A549 (cell line): ENCODE measurements at regions not wholly inside any gene's neighbourhood (a gene's known extent, or its start where the extent isn't known, plus 50 kb on each side); places are given as distances from the start of the nearest gene placed in this dataset.
A peak's percentile ranks its signal among the peaks of the same experiment; 100 is the strongest.

Source experiments
- ATAC-seq, 2 experiments: fragments of 200-7000 bp in 1 of 2; fragments of >200 bp in 1 of 2; cut with Nextera tagmentation in 1 of 2; cut with Tn5 transposase in 1 of 2; 3 replicates each; pipeline versions ENCODE4 v1.8.0 to v1.9.1; 2018 to 2020; ENCODE audit warnings: mild to moderate bottlenecking in 1 of 2, moderate library complexity in 1 of 2
- CTCF ChIA-PET: fragments of 300-600 bp; sonication (Branson Sonifier 250); formaldehyde crosslinking; extraction: SDS; loops from one replicate; lab custom pipeline; 2021; ENCODE audit warnings: antibody characterized with exemption, inconsistent platforms; lab: Yijun Ruan, JAX
- POLR2A ChIA-PET: fragments of 350-600 bp; formaldehyde crosslinking; extraction: SDS; loops from one replicate; lab custom pipeline; 2021; ENCODE audit warnings: antibody characterized with exemption, inconsistent platforms; lab: Yijun Ruan, JAX
- DNase-seq, 2 experiments: peaks; one replicate each; pipeline versions ENCODE4 v3.0.0 to v3.0.0-alpha.2; 2011 to 2016; ENCODE audit warnings: low read depth in 1 of 2, low spot score in 1 of 2
- FAIRE-seq: peaks from 2 replicates; lab custom pipeline; 2011; peaks lifted over from hg19 to GRCh38; lab: Jason Lieb, UNC
- H3K27ac ChIP-seq, 2 experiments: fragments of >200 bp; sonication (Bioruptor Twin); formaldehyde crosslinking; 3 replicates each; pipeline ENCODE4 v1.5.1; 2016 to 2017
- H3K4me1 ChIP-seq: fragments of >200 bp; sonication (Bioruptor Twin); formaldehyde crosslinking; 3 replicates; pipeline ENCODE4 v1.6.1; 2016
- H3K4me2 ChIP-seq: fragments of >200 bp; sonication (Bioruptor Twin); formaldehyde crosslinking; 3 replicates; pipeline ENCODE4 v1.6.1; 2016
- H3K4me3 ChIP-seq: fragments of >200 bp; sonication (Bioruptor Twin); formaldehyde crosslinking; 3 replicates; pipeline ENCODE4 v1.5.1; 2016
- H3K9me3 ChIP-seq: fragments of >200 bp; sonication (Bioruptor Twin); formaldehyde crosslinking; 3 replicates; pipeline ENCODE4 v1.6.1; 2016
- BCL3 ChIP-seq: fragments of >200 bp; sonication (Bioruptor Twin); formaldehyde crosslinking; IDR thresholded peaks from 3 replicates; pipeline ENCODE4 v1.6.1; 2016
- BHLHE40 ChIP-seq: IDR thresholded peaks from 2 replicates; pipeline ENCODE4 v1.6.1; 2012; ENCODE audit warnings: low read depth, low read length, inconsistent platforms
- CBX2 ChIP-seq: fragments of 200-600 bp; sonication (generic); IDR thresholded peaks from 2 replicates; pipeline ENCODE4 v1.6.1; 2016; ENCODE audit warnings: low read depth, mild to moderate bottlenecking, borderline replicate concordance
- EHMT2 ChIP-seq: fragments of 200-600 bp; sonication (generic); IDR thresholded peaks from 2 replicates; pipeline ENCODE4 v1.6.1; 2016; ENCODE audit warnings: antibody characterized with exemption, low read depth, mild to moderate bottlenecking, moderate library complexity
- ESRRA ChIP-seq: fragments of 150-350 bp; IDR thresholded peaks from 2 replicates; pipeline ENCODE4 v1.6.1; 2014; ENCODE audit warnings: mild to moderate bottlenecking, low read length, borderline replicate concordance
- HOXA7 ChIP-seq: fragments of 250-450 bp; sonication (Bioruptor Pico); IDR thresholded peaks from 2 replicates; pipeline ENCODE4 v1.5.0; 2020; ENCODE audit warnings: mild to moderate bottlenecking, moderate library complexity
- JUN ChIP-seq, 2 experiments: fragments of >200 bp; sonication (Bioruptor Twin); formaldehyde crosslinking; IDR thresholded peaks; 2 replicates in 1 of 2; 3 replicates in 1 of 2; pipeline ENCODE4 v1.6.1; 2016 to 2017
- KDM1A ChIP-seq: fragments of 200-600 bp; sonication (generic); IDR thresholded peaks from 2 replicates; pipeline ENCODE4 v1.6.1; 2016; ENCODE audit warnings: low read depth, mild to moderate bottlenecking
- MAZ ChIP-seq: fragments of 150-350 bp; IDR thresholded peaks from 2 replicates; pipeline ENCODE4 v1.6.1; 2014; ENCODE audit warnings: antibody characterized with exemption, low read depth, low read length, borderline replicate concordance
- NPAS2 ChIP-seq: fragments of 250-450 bp; sonication (Bioruptor Pico); IDR thresholded peaks from 2 replicates; pipeline ENCODE4 v1.8.0; 2022; ENCODE audit warnings: mild to moderate bottlenecking, moderate library complexity, borderline replicate concordance
- PBX3 ChIP-seq: IDR thresholded peaks from 2 replicates; pipeline ENCODE4 v1.6.1; 2012
- POLR2AphosphoS2 ChIP-seq: conservative IDR thresholded peaks from 2 replicates; pipeline ENCODE4 v1.6.1; 2012; ENCODE audit warnings: low read length, improper control_type of control experiment, inconsistent platforms
- RAD21 ChIP-seq, 2 experiments: fragments of >200 bp in 1 of 2; sonication (Bioruptor Twin) in 1 of 2; formaldehyde crosslinking in 1 of 2; IDR thresholded peaks in 1 of 2; conservative IDR thresholded peaks in 1 of 2; 2 replicates in 1 of 2; 3 replicates in 1 of 2; pipeline ENCODE4 v1.6.1; 2012 to 2018; ENCODE audit warnings: inconsistent platforms in 1 of 2
- RARB ChIP-seq: fragments of 250-450 bp; sonication (Bioruptor Pico); IDR thresholded peaks from 2 replicates; pipeline ENCODE4 v1.8.0; 2021; ENCODE audit warnings: mild to moderate bottlenecking, moderate library complexity
- REST ChIP-seq: fragments of 200-600 bp; sonication (generic); IDR thresholded peaks from 2 replicates; pipeline ENCODE4 v1.6.1; 2016; ENCODE audit warnings: antibody characterized with exemption, mild to moderate bottlenecking, moderate library complexity
- RFX5 ChIP-seq: fragments of 450-650 bp; IDR thresholded peaks from 2 replicates; pipeline ENCODE4 v1.7.1; 2014; ENCODE audit warnings: antibody characterized with exemption, mild to moderate bottlenecking, moderate library complexity
- SMC3 ChIP-seq: fragments of >200 bp; sonication (Bioruptor Twin); formaldehyde crosslinking; IDR thresholded peaks from 3 replicates; pipeline ENCODE4 v1.6.1; 2018; ENCODE audit warnings: inconsistent platforms
- TFCP2L1 ChIP-seq: fragments of 250-450 bp; sonication (Bioruptor Pico); IDR thresholded peaks from 2 replicates; pipeline ENCODE4 v1.5.0; 2021; ENCODE audit warnings: mild to moderate bottlenecking
- USF2 ChIP-seq: fragments of 450-650 bp; IDR thresholded peaks from 2 replicates; pipeline ENCODE4 v1.6.1; 2014; ENCODE audit warnings: antibody characterized with exemption
- WGBS: methylation state at CpG from one replicate; pipeline ENCODE4 v1.1.6; 2017; ENCODE audit errors: missing lambda C conversion rate; 5-methylcytosine and 5-hydroxymethylcytosine counted together
- TF ChIP-seq, protein P1 (sequence below): fragments of 150-350 bp; IDR thresholded peaks from 2 replicates; pipeline ENCODE4 v1.6.1; 2014; ENCODE audit warnings: low read depth, mild to moderate bottlenecking, low read length

GRCh38 chr1:8267307-8267706 lies 50.6 kb upstream of the SLC45A1 start:
- H3K4me2 ChIP-seq, result no peak overlapping the region
- H3K4me3 ChIP-seq, result no peak overlapping the region
- no peak for FAIRE-seq
- H3K4me1 ChIP-seq, result no peaks in the 10 kb centered on the region; the same call in 2 of the 3 replicates
- H3K27ac ChIP-seq, result peak overlapping the region; percentile 4 to 35; a peak in 1 of 6 replicates
- ATAC-seq, result no peak
- H3K9me3 ChIP-seq, result no peaks in the 10 kb centered on the region
- CTCF ChIA-PET, result interaction anchor here (0.8 to 0.9 kb wide), 2 partner anchors 47 to 253 kb away, joined by 3 read pairs; no protein-coding TSS in a partner anchor
- POLR2A ChIA-PET, result no interaction called here
- TF ChIP-seq, protein P1, sequence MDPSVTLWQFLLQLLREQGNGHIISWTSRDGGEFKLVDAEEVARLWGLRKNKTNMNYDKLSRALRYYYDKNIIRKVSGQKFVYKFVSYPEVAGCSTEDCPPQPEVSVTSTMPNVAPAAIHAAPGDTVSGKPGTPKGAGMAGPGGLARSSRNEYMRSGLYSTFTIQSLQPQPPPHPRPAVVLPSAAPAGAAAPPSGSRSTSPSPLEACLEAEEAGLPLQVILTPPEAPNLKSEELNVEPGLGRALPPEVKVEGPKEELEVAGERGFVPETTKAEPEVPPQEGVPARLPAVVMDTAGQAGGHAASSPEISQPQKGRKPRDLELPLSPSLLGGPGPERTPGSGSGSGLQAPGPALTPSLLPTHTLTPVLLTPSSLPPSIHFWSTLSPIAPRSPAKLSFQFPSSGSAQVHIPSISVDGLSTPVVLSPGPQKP, result no peak
- TF ChIP-seq SMC3 (no peak), MAZ (no peak), BHLHE40 (no peak), TFCP2L1 (CRISPR knock-in tag) (no peak), ESRRA (no peak), PBX3 (no peak), REST (no peak), POLR2AphosphoS2 (no peak), CBX2 (no peak), USF2 (no peak), EHMT2 (no peak), RFX5 (no peak), JUN (IDR thresholded peaks at IDR 0.05) (no peak), BCL3 (no peak), RARB (no peak), HOXA7 (CRISPR knock-in tag) (no peak), NPAS2 (CRISPR knock-in tag) (no peak), RAD21 (conservative IDR thresholded peaks at IDR 0.05 in 1 of 2, IDR thresholded peaks at IDR 0.05 in 1 of 2) (no peak), KDM1A (no peak)
- no peak for DNase-seq
- WGBS, result 74% methylated on average over 5 of the region's 5 CpGs
